Activated CD4-positive, alpha-beta T cell treated with anti-CD3 and anti-CD28 coated beads, Interleukin-2, Interleukin-6, amounts not matched to agents 100 ng/mL and 50 ng/mL, durations not matched to agents 16 hours and 8 hours (primary cell): ENCODE measurements at regions not wholly inside any gene's neighbourhood (a gene's known extent, or its start where the extent isn't known, plus 50 kb on each side); places are given as distances from the start of the nearest gene placed in this dataset.
"Not testable (repeated sequence)": the region's sequence is repeated elsewhere in the genome, so short reads cannot be mapped to it uniquely, and the experiment has no call there.

Experiments used
- DNase-seq: peaks from one replicate; pipeline ENCODE4 v3.0.0-alpha.2; 2020

DNA sequence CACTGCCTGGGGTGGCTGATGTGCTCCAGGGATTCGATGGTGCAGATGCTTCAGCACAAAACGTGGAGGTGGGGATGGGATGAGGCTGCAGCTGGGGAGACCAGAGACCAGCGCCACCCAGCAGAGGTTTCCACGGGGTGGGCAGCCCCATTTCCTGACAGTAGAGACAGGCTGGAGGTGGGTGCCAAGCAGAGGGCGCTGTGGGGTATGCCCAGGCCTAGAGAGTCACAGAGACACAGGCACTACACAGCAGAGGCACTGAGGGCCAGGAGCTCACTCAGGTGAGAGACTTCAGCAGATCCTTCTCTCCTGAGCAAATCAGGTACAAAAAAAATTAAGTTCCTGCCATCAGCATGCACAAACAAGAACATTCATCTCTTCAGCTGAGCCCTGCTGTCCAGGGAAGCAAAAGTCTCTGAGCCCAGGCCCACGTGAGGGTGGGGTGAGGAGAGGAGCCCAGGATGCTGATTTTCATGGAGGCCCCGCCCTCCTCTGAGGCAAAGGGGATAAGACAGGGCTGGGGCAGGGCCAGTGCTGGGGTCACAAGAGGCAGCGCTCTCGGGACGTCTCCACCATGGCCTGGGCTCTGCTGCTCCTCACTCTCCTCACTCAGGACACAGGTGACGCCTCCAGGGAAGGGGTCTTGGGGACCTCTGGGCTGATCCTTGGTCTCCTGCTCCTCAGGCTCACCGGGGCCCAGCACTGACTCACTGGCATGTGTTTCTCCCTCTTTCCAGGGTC lies 53.1 kb downstream of the GGTLC2 start:
- DNase-seq = no peak

DNA sequence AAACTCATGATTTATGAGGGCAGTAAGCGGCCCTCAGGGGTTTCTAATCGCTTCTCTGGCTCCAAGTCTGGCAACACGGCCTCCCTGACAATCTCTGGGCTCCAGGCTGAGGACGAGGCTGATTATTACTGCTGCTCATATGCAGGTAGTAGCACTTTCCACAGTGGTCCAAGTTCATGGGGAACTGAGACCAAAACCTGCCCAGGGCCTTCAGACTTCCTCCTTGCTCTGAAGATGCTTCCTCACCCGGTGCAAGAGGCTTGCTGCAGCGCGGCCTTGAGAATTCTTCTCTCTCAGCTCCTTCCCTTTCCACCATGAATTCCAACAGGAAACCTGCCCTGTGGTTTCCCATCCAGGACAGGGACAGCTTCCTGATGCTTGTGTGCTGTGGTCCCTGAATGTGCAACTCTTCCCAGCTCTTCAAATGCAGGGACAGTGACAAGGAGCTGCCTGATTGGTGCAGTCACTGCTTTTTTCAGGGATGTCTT lies 53.9 kb downstream of the GGTLC2 start:
- DNase-seq = no peak

GRCh38 chr22:22700631-22701030 lies 56.2 kb downstream of the GGTLC2 start:
- no peak for DNase-seq

- not testable (repeated sequence) for DNase-seq
Observed at GRCh38 chr22:22701557-22701956, 57.1 kb downstream of the GGTLC2 start.

- peak; percentile 25 for DNase-seq
Observed at GRCh38 chr22:22702237-22703202, 58.1 kb downstream of the GGTLC2 start.

DNA sequence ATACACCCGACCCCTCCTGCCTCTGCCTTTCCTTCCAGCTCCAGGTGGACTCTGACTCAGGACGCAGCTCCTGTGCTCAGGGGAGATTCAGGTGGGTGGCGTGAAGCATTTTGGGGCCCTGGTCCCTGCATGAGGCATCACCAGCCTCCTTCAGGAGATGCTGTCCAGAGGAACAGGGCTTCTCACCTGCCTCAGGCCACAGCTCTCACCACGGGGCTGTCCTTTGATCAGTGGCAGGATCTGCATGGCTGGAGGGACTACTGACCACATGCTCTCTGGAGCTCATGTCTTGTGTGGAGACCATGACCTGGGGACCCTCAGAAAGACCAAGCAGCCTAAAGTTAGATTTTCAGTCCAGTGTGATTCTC lies 58.8 kb downstream of the GGTLC2 start:
- DNase-seq = no peak

- DNase-seq = no peak
Observed at GRCh38 chr22:22703715-22704114, 59.3 kb downstream of the GGTLC2 start.

- no peak for DNase-seq
Observed at GRCh38 chr22:22704156-22704946, 59.9 kb downstream of the GGTLC2 start.

- DNase-seq = no peak
Observed at GRCh38 chr22:22705328-22706100, 61.1 kb downstream of the GGTLC2 start.

DNA sequence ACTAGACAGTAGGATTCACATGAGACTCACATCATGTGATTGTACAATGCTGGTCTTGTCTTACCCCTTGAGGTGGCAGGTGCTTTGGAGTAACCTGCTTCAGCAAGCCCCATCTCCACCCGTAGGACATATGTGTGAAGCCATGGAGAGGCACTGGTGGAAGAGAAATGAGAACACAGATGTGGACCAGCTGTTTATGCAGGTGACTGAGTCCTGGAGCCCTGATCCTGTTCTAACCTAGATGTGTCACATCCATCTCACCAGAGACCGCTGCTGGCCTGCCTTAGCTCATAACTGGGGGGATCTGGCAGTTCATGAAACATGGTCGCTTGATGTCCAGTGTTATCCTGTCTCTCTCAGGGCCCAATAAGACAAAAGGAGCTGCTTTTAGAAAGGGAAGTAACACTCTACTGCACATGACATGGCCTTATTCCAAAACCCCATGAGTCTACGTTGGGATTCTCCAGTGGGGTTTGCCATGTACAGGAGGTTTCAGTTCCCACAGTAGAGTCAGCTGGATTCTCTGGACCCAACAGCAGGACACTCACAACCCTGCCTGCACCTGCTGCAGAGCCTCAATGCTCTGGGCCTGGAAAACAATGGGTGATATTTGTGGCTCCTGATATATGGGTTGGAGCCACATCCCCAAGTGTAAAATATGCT lies 62.0 kb downstream of the GGTLC2 start:
- no peak for DNase-seq

- DNase-seq = no peak
Observed at GRCh38 chr22:22709719-22710445, 65.5 kb downstream of the GGTLC2 start.

- peak; percentile 79 for DNase-seq
Observed at GRCh38 chr22:22710719-22711531, 66.5 kb downstream of the GGTLC2 start.

- DNase-seq = no peak
Observed at GRCh38 chr22:22711532-22711913, 67.1 kb downstream of the GGTLC2 start.

GRCh38 chr22:22712092-22712658 lies 67.8 kb downstream of the GGTLC2 start:
- DNase-seq = no peak

DNA sequence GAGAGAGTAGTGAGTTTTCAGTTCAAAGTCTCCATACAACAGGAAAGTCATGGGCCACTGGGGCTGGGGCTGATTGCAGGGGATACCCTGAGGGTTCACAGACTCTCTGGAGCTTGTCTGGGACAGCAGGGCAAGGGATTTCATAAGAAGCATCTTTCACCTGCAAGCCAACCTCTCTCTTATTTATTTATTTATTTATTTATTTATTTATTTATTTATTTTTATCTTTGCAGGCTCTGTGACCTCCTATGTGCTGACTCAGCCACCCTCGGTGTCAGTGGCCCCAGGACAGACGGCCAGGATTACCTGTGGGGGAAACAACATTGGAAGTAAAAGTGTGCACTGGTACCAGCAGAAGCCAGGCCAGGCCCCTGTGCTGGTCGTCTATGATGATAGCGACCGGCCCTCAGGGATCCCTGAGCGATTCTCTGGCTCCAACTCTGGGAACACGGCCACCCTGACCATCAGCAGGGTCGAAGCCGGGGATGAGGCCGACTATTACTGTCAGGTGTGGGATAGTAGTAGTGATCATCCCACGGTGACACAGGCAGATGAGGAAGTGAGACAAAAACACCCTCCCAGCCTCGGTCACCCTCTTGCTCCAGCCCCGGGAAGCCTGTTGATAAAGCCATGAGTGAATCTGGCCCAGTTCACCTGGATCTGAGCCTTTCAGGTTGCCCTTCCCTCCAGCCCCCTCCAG lies 68.4 kb downstream of the GGTLC2 start:
- no peak for DNase-seq

- DNase-seq = no peak
Observed at GRCh38 chr22:22713416-22713815, 69.0 kb downstream of the GGTLC2 start.

DNA sequence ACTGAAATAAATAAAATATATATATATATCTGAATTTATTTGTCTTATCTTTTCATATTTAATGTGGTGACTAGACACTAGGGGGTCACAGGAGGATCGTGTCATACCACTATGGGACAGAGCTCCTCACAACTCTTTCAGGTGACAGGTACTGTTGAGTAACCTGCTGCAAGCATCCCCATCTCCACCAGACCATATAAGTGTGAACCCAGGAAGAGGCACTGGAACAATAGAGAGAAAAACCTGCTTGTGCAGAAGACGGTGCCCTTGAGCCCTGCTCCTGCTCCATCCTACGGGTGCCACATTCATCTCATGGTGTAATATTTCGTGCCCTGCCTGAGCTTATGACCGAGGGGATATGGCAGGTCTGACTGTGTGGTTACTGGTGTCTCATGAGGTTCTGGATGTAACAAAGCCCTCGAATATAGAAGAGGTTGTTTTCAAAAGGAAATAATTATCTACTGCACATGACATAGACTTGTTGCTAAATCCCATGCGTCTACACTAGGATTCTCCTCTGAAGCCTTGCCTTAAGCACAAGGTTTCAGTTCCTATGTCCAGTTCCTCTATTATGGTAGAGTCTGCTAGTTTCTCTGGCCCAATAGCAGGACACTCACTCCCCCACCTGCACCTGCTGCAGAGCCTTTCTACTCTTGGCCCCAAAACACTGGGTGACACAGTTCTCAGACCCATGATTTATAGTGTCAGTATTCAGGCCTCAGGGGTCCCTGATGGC lies 70.4 kb downstream of the GGTLC2 start:
- no peak for DNase-seq

GRCh38 chr22:22716136-22716665 lies 71.8 kb downstream of the GGTLC2 start:
- DNase-seq = no peak
